ENCODE measurements at regions not wholly inside any gene's neighbourhood (a gene's known extent, or its start where the extent isn't known, plus 50 kb on each side); places are given as distances from the start of the nearest gene placed in this dataset.

DNA sequence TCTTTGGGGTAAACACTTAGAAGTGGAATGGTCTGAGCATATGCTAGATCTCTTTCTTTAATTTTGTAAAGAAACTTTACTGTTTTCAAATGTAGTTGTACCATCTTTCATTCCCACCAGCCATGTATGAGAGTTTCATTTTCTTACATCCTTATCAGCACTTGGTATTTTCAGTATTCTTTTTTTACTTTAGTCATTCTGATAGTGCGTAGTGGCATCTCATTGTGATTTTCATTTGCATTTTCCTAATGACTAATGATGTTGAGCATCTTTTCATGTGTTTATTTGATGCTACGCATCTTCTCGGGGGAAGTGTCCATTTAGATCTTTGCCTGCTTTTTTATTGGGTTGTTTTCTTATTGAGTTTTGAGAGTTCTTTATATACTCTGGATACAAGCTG lies 71.3 kb upstream of the PRPS1 start:
- DNase-seq (ENCODE audit: low read depth), result no peak
- H3K4me3 ChIP-seq (ENCODE audit: low read depth, low read length), result no peak overlapping the region
- TF ChIP-seq, protein P1, sequence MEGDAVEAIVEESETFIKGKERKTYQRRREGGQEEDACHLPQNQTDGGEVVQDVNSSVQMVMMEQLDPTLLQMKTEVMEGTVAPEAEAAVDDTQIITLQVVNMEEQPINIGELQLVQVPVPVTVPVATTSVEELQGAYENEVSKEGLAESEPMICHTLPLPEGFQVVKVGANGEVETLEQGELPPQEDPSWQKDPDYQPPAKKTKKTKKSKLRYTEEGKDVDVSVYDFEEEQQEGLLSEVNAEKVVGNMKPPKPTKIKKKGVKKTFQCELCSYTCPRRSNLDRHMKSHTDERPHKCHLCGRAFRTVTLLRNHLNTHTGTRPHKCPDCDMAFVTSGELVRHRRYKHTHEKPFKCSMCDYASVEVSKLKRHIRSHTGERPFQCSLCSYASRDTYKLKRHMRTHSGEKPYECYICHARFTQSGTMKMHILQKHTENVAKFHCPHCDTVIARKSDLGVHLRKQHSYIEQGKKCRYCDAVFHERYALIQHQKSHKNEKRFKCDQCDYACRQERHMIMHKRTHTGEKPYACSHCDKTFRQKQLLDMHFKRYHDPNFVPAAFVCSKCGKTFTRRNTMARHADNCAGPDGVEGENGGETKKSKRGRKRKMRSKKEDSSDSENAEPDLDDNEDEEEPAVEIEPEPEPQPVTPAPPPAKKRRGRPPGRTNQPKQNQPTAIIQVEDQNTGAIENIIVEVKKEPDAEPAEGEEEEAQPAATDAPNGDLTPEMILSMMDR (IDR thresholded peaks at IDR 0.05; ENCODE audit: control insufficient read depth, extremely low read depth, insufficient read depth), result no peak

DNA sequence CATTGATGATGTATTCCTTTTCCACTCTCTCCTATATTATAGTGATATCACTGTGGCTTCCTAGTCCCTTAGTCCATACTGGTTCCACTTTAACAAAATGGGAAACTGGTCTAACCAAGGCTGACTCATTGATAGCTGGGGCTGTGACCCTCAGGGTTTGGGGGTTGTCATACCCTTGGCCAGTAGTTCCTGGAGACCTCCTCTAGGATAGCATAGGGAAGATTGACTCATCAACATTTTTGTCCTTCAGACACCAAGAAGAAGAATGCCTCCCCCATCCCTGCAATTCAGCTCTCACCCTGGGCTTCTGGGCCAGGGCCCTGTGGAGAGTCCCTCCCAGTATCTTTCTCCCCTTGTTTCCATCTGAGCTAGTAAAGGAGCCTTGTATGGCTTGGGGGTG lies 68.8 kb upstream of the PRPS1 start:
- TF ChIP-seq, protein P1 (IDR thresholded peaks at IDR 0.05; ENCODE audit: control insufficient read depth, extremely low read depth, insufficient read depth), result no peak
- no peak overlapping the region for H3K4me3 ChIP-seq (ENCODE audit: low read depth, low read length)
- no peak for DNase-seq (ENCODE audit: low read depth)

DNA sequence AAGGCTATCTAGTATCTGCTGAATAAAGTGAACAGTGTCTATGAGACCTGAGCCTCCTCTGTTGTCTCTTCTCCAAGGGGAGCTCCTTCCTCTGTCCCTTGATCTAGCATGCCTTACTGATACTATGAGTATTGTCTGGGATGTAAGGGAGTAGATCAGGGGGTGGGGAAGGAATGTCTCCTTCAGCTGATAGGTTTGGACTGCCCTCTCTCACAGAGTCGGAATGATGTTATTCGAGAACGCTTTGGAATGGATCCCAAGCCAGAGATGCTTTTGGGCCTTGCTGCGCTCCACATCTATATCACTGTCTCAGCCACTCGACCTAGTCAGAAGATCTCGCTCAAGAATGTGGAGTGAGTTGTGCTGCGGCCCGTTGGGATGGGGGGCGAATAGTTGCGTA lies 68.3 kb upstream of the PRPS1 start:
- no peak overlapping the region for H3K4me3 ChIP-seq (ENCODE audit: low read depth, low read length)
- DNase-seq (ENCODE audit: low read depth), result no peak
- TF ChIP-seq, protein P1 (IDR thresholded peaks at IDR 0.05; ENCODE audit: control insufficient read depth, extremely low read depth, insufficient read depth), result no peak

DNA sequence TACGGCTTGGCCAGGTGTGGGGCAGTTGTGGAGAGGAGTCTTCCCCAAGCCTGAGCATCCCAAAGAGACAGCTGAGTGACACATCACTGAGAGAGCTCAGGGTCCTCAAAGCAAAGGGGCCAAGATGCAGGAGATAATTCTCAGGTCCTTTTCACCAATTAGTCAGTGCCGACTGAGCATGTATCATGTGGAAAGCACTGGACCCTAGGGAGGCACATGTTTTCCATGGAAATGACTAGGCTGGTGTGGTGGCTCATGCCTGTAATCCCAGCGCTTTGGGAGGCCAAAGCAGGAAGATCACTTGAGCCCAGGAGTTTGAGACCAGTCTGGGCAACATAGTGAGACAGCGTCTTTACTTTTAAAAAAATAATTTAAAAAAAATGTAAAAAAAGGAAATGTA lies 67.3 kb upstream of the PRPS1 start:
- TF ChIP-seq, protein P1 (IDR thresholded peaks at IDR 0.05; ENCODE audit: control insufficient read depth, extremely low read depth, insufficient read depth), result no peak
- no peak overlapping the region for H3K4me3 ChIP-seq (ENCODE audit: low read depth, low read length)
- no peak for DNase-seq (ENCODE audit: low read depth)

DNA sequence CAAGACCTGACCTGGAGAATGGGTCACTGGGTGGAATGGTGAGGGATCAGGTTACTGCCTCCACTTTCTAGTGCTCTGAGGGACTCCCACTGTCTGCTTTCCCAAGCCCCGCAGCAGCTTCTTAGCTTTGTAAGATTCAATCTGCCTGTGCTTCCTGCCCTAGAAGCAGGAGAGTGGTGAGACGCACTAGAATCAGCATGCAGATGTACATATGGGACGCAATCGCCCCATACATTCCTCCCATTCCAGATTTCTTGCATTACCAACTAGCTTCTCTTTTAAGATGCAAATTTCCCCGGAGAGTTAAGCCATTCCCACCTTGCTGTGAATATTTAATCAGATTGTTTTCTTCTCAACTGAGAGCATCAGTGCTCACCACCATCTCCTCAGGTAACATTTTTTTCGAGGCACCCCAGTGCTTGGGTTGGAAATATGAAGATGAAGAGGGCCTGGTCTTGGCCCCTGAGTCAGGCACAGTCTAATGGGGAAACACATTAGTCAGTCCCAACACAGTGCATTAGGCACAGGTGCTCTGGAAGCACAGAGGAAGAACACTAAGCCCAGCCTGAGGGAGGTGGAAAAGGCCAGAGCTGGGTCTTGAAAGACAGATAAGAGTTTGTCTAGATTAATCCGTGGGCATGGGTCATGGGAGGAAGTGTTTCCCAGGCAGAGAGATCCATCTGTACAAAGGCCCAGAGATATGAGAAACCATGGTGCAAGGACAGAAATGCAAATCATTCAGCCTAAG lies 66.7 kb upstream of the PRPS1 start:
- no peak overlapping the region for H3K4me3 ChIP-seq (ENCODE audit: low read depth, low read length)
- TF ChIP-seq, protein P1 (IDR thresholded peaks at IDR 0.05; ENCODE audit: control insufficient read depth, extremely low read depth, insufficient read depth), result no peak
- DNase-seq (ENCODE audit: low read depth), result no peak

DNA sequence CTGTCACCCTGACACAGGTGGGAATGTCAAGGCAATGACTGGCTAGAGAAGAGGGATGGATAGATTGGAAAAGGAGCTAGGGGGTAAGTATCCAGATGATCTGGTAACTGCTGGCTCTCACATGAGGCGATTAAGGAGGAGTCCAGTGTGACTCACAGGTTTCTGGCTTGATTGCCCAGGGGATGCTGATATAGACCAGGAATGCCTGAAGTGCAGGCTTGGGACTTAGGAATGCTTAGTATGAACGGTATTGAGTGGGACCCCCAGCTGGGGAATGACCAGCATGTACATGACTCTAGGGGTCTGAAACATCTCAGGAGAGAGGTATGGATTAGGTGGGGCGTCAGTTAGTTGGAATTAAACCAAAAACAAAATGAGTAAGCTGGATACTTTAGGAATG lies 65.8 kb upstream of the PRPS1 start:
- TF ChIP-seq, protein P1 (IDR thresholded peaks at IDR 0.05; ENCODE audit: control insufficient read depth, extremely low read depth, insufficient read depth), result no peak
- H3K4me3 ChIP-seq (ENCODE audit: low read depth, low read length), result no peak overlapping the region
- DNase-seq (ENCODE audit: low read depth), result no peak

DNA sequence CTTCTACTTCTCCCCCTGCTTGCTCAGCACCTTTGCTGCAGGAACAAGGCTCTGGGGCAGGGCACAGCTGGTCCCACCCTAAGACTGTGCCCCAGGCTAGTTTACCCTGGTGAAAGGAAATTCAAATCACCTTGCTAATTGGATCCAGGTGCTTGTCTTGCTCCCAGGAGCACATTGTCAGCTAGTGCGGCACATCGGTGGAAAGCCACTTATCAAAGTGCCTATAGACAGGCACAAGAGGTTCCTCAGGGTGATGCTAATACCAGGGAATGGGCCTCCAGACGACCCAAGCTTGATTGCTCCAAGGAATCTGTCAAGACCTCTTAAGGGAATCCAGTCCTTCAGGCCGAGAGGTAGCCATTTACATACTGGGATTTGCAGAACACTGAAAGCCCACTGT lies 64.5 kb upstream of the PRPS1 start:
- no peak for DNase-seq (ENCODE audit: low read depth)
- TF ChIP-seq, protein P1 (IDR thresholded peaks at IDR 0.05; ENCODE audit: control insufficient read depth, extremely low read depth, insufficient read depth), result no peak
- H3K4me3 ChIP-seq (ENCODE audit: low read depth, low read length), result no peak overlapping the region

Measured in LNCaP clone FGC (cell line).